ENCODE measurements at regions not wholly inside any gene's neighbourhood (a gene's known extent, or its start where the extent isn't known, plus 50 kb on each side); places are given as distances from the start of the nearest gene placed in this dataset.

DNA sequence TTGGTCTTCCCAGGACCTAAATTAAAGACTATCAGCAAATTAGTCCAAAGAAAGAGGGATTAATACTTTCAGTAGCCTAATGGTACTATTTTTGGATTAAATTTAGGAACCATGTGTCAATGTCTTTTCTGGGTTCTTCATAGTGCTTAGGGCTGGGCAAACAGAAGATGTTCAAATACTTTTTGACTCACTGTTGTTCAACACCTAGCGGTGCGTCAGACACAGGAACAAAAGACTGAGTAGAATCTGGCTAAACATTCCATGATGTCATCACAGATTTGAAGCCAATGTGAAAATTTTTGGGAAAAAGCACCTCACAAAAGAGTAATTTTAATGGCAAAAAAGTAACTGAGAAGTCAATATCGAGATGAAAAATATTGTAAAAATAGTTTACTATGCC lies 544.4 kb downstream of the EFNA5 start:
- no peak for TF ChIP-seq POLR2A (IDR thresholded peaks at IDR 0.05)
- TF ChIP-seq, protein P1, sequence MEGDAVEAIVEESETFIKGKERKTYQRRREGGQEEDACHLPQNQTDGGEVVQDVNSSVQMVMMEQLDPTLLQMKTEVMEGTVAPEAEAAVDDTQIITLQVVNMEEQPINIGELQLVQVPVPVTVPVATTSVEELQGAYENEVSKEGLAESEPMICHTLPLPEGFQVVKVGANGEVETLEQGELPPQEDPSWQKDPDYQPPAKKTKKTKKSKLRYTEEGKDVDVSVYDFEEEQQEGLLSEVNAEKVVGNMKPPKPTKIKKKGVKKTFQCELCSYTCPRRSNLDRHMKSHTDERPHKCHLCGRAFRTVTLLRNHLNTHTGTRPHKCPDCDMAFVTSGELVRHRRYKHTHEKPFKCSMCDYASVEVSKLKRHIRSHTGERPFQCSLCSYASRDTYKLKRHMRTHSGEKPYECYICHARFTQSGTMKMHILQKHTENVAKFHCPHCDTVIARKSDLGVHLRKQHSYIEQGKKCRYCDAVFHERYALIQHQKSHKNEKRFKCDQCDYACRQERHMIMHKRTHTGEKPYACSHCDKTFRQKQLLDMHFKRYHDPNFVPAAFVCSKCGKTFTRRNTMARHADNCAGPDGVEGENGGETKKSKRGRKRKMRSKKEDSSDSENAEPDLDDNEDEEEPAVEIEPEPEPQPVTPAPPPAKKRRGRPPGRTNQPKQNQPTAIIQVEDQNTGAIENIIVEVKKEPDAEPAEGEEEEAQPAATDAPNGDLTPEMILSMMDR (IDR thresholded peaks at IDR 0.05) = no peak
